Liver (tissue), 7 donors: ENCODE measurements at regions not wholly inside any gene's neighbourhood (a gene's known extent, or its start where the extent isn't known, plus 50 kb on each side); places are given as distances from the start of the nearest gene placed in this dataset.

Source experiments
- DNase-seq: peaks from one replicate; pipeline ENCODE4 v3.0.0-alpha.2; 2017; ENCODE audit warnings: low spot score
- H3K27ac ChIP-seq, 2 donors: one replicate each; pipeline ENCODE4 v1.7.0; 2013; ENCODE audit warnings: inconsistent platforms in 2 of 2, low read length in 2 of 2, control low read depth in 1 of 2, low read depth in 1 of 2, mild to moderate bottlenecking in 1 of 2
- H3K27me3 ChIP-seq, 4 donors: one replicate each; pipeline versions ENCODE4 v1.6.1 to v1.7.0; 2013; ENCODE audit warnings: low read length in 3 of 4, inconsistent platforms in 1 of 4, mild to moderate bottlenecking in 1 of 4, moderate library complexity in 1 of 4; ENCODE audit not compliant: control insufficient read depth in 4 of 4, insufficient read depth in 4 of 4
- H3K36me3 ChIP-seq, 4 donors: one replicate each; pipeline versions ENCODE4 v1.6.1 to v1.7.0; 2013; ENCODE audit warnings: low read length in 3 of 4, mild to moderate bottlenecking in 3 of 4, low read depth in 1 of 4, moderate library complexity in 1 of 4; ENCODE audit not compliant: control insufficient read depth in 4 of 4, insufficient read depth in 3 of 4
- H3K4me1 ChIP-seq, 4 donors: one replicate each; pipeline versions ENCODE4 v1.6.1 to v1.7.0; 2013; ENCODE audit warnings: low read length in 3 of 4, mild to moderate bottlenecking in 3 of 4, moderate library complexity in 1 of 4; ENCODE audit not compliant: control insufficient read depth in 4 of 4, insufficient read depth in 4 of 4
- H3K4me3 ChIP-seq, 3 donors: one replicate each; pipeline versions ENCODE4 v1.6.1 to v1.7.0; 2013; ENCODE audit warnings: low read length in 3 of 3, control low read depth in 1 of 3, low read depth in 1 of 3, mild to moderate bottlenecking in 1 of 3
- H3K9ac ChIP-seq, 2 donors: one replicate each; pipeline ENCODE4 v1.7.0; 2013; ENCODE audit warnings: low read length in 2 of 2, mild to moderate bottlenecking in 2 of 2, moderate library complexity in 2 of 2, control low read depth in 1 of 2, low read depth in 1 of 2
- H3K9me3 ChIP-seq, 4 donors: one replicate each; pipeline versions ENCODE4 v1.6.1 to v1.7.0; 2013; ENCODE audit warnings: low read length in 3 of 4; ENCODE audit not compliant: control insufficient read depth in 4 of 4
- EGR1 ChIP-seq, 2 donors: IDR thresholded peaks; 2 replicates each; pipeline ENCODE4 v1.6.1; 2016 to 2018; ENCODE audit warnings: antibody characterized with exemption in 2 of 2, low read depth in 2 of 2
- FOXA1 ChIP-seq: IDR thresholded peaks from 2 replicates; pipeline ENCODE4 v1.6.1; 2016; ENCODE audit warnings: antibody characterized with exemption
- FOXA2 ChIP-seq: IDR thresholded peaks from 2 replicates; pipeline ENCODE4 v1.6.1; 2016; ENCODE audit warnings: antibody characterized with exemption
- GABPA ChIP-seq, 2 donors: IDR thresholded peaks in 1 of 2; conservative IDR thresholded peaks in 1 of 2; 2 replicates each; pipeline ENCODE4 v1.6.1; 2016; ENCODE audit warnings: antibody characterized with exemption in 2 of 2, mild to moderate bottlenecking in 1 of 2, moderate library complexity in 1 of 2
- HNF4A ChIP-seq, 2 donors: conservative IDR thresholded peaks; 2 replicates each; pipeline ENCODE4 v1.6.1; 2016; ENCODE audit warnings: antibody characterized with exemption in 2 of 2, mild to moderate bottlenecking in 2 of 2
- HNF4G ChIP-seq: IDR thresholded peaks from 2 replicates; pipeline ENCODE4 v1.6.1; 2016; ENCODE audit warnings: antibody characterized with exemption
- JUND ChIP-seq, 2 donors: IDR thresholded peaks; 2 replicates each; pipeline ENCODE4 v1.6.1; 2016; ENCODE audit warnings: antibody characterized with exemption in 2 of 2
- MAX ChIP-seq: IDR thresholded peaks from 2 replicates; pipeline ENCODE4 v1.6.1; 2016; ENCODE audit warnings: antibody characterized with exemption
- NR2F2 ChIP-seq: IDR thresholded peaks from 2 replicates; pipeline ENCODE4 v1.6.1; 2016; ENCODE audit warnings: antibody characterized with exemption
- RAD21 ChIP-seq, 2 donors: IDR thresholded peaks; 2 replicates each; pipeline ENCODE4 v1.6.1; 2016; ENCODE audit warnings: antibody characterized with exemption in 2 of 2, mild to moderate bottlenecking in 2 of 2
- RXRA ChIP-seq, 2 donors: IDR thresholded peaks; 2 replicates each; pipeline ENCODE4 v1.6.1; 2017 to 2018; ENCODE audit warnings: antibody characterized with exemption in 2 of 2, mild to moderate bottlenecking in 1 of 2
- SP1 ChIP-seq: IDR thresholded peaks from 2 replicates; pipeline ENCODE4 v1.6.1; 2018; ENCODE audit warnings: antibody characterized with exemption, mild to moderate bottlenecking
- TAF1 ChIP-seq: conservative IDR thresholded peaks from 2 replicates; pipeline ENCODE4 v1.6.1; 2016; ENCODE audit warnings: antibody characterized with exemption, mild to moderate bottlenecking
- YY1 ChIP-seq: IDR thresholded peaks from 2 replicates; pipeline ENCODE4 v1.6.1; 2016; ENCODE audit warnings: antibody characterized with exemption, mild to moderate bottlenecking
- TF ChIP-seq, protein P1 (sequence below): fragments of 150-350 bp; IDR thresholded peaks from 2 replicates; pipeline ENCODE4 v1.5.1; 2017; ENCODE audit warnings: improper control_type of control experiment, low read depth, low read length; ENCODE audit not compliant: missing input control
- TF ChIP-seq, protein P2 (sequence below): IDR thresholded peaks from 2 replicates; pipeline ENCODE4 v1.6.1; 2016; ENCODE audit warnings: antibody characterized with exemption
- TF ChIP-seq, protein P3 (sequence below): IDR thresholded peaks from 2 replicates; pipeline ENCODE4 v1.6.1; 2016; ENCODE audit warnings: antibody characterized with exemption
- TF ChIP-seq, protein P4 (sequence below): IDR thresholded peaks from 2 replicates; pipeline ENCODE4 v1.6.1; 2016; ENCODE audit warnings: antibody characterized with exemption, mild to moderate bottlenecking
- donor health status: healthy.
- donor health status: healthy.
- donor health status: healthy.
- donor health status: healthy.

DNA sequence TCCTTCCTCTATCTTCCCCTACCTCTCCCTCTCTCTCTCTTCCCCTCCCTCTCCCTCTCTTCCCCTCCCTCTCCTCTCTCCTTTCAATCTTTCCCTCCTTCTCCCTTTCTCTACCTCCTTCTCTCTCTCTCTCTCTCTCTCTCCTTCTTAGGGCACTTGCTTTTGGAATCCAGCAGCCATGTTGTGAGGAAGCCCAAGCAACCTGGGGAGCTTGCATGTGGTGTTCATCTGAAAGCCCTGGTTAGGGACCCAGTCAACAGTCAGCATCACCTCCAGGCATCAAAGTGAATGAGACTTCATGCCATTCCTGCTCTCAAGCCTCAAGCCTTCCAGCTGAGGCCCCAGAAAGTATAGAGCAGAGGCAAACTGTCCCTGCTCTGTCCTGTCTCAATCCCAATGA, 65.6 kb upstream of the SHISAL1 start:
- Histone ChIP-seq H3K27me3 (no peaks in the 10 kb centered on the region), H3K9me3 (peaks cover 1 to 11% (median 4%) of the 10 kb centered on the region in 4 donors), H3K4me3 (no peak overlapping the region), H3K4me1 (peaks cover 2 to 14% (median 8%) of the 10 kb centered on the region in 4 donors), H3K27ac (no peak overlapping the region), H3K9ac (no peak overlapping the region), H3K36me3 (no peaks in the 10 kb centered on the region)
- DNase-seq, result no peak
- no peak for TF ChIP-seq JUND (IDR thresholded peaks at IDR 0.05)
- no peak for TF ChIP-seq MAX
- TF ChIP-seq FOXA1, result no peak
- TF ChIP-seq, protein P1, sequence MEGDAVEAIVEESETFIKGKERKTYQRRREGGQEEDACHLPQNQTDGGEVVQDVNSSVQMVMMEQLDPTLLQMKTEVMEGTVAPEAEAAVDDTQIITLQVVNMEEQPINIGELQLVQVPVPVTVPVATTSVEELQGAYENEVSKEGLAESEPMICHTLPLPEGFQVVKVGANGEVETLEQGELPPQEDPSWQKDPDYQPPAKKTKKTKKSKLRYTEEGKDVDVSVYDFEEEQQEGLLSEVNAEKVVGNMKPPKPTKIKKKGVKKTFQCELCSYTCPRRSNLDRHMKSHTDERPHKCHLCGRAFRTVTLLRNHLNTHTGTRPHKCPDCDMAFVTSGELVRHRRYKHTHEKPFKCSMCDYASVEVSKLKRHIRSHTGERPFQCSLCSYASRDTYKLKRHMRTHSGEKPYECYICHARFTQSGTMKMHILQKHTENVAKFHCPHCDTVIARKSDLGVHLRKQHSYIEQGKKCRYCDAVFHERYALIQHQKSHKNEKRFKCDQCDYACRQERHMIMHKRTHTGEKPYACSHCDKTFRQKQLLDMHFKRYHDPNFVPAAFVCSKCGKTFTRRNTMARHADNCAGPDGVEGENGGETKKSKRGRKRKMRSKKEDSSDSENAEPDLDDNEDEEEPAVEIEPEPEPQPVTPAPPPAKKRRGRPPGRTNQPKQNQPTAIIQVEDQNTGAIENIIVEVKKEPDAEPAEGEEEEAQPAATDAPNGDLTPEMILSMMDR, result no peak
- no peak for TF ChIP-seq HNF4A (conservative IDR thresholded peaks at IDR 0.05)
- no peak for TF ChIP-seq RAD21 (IDR thresholded peaks at IDR 0.05)
- no peak for TF ChIP-seq NR2F2
- TF ChIP-seq, protein P2, sequence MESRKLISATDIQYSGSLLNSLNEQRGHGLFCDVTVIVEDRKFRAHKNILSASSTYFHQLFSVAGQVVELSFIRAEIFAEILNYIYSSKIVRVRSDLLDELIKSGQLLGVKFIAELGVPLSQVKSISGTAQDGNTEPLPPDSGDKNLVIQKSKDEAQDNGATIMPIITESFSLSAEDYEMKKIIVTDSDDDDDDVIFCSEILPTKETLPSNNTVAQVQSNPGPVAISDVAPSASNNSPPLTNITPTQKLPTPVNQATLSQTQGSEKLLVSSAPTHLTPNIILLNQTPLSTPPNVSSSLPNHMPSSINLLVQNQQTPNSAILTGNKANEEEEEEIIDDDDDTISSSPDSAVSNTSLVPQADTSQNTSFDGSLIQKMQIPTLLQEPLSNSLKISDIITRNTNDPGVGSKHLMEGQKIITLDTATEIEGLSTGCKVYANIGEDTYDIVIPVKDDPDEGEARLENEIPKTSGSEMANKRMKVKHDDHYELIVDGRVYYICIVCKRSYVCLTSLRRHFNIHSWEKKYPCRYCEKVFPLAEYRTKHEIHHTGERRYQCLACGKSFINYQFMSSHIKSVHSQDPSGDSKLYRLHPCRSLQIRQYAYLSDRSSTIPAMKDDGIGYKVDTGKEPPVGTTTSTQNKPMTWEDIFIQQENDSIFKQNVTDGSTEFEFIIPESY, result no peak
- TF ChIP-seq SP1, result no peak
- no peak for TF ChIP-seq FOXA2
- TF ChIP-seq TAF1, result no peak
- TF ChIP-seq HNF4G, result no peak
- TF ChIP-seq, protein P3, sequence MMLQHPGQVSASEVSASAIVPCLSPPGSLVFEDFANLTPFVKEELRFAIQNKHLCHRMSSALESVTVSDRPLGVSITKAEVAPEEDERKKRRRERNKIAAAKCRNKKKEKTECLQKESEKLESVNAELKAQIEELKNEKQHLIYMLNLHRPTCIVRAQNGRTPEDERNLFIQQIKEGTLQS, result no peak
- TF ChIP-seq EGR1 (IDR thresholded peaks at IDR 0.05; ENCODE audit: low read depth in 2 of 2), result no peak
- TF ChIP-seq YY1, result no peak
- no peak for TF ChIP-seq GABPA (IDR thresholded peaks at IDR 0.05 in 1 of 2, conservative IDR thresholded peaks at IDR 0.05 in 1 of 2)
- TF ChIP-seq, protein P4, sequence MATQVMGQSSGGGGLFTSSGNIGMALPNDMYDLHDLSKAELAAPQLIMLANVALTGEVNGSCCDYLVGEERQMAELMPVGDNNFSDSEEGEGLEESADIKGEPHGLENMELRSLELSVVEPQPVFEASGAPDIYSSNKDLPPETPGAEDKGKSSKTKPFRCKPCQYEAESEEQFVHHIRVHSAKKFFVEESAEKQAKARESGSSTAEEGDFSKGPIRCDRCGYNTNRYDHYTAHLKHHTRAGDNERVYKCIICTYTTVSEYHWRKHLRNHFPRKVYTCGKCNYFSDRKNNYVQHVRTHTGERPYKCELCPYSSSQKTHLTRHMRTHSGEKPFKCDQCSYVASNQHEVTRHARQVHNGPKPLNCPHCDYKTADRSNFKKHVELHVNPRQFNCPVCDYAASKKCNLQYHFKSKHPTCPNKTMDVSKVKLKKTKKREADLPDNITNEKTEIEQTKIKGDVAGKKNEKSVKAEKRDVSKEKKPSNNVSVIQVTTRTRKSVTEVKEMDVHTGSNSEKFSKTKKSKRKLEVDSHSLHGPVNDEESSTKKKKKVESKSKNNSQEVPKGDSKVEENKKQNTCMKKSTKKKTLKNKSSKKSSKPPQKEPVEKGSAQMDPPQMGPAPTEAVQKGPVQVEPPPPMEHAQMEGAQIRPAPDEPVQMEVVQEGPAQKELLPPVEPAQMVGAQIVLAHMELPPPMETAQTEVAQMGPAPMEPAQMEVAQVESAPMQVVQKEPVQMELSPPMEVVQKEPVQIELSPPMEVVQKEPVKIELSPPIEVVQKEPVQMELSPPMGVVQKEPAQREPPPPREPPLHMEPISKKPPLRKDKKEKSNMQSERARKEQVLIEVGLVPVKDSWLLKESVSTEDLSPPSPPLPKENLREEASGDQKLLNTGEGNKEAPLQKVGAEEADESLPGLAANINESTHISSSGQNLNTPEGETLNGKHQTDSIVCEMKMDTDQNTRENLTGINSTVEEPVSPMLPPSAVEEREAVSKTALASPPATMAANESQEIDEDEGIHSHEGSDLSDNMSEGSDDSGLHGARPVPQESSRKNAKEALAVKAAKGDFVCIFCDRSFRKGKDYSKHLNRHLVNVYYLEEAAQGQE, result no peak
- no peak for TF ChIP-seq RXRA (IDR thresholded peaks at IDR 0.05)
